ENCODE measurements at regions not wholly inside any gene's neighbourhood (a gene's known extent, or its start where the extent isn't known, plus 50 kb on each side); places are given as distances from the start of the nearest gene placed in this dataset.

- TF ChIP-seq CTCF (IDR thresholded peaks at IDR 0.05): no peak
- TF ChIP-seq POLR2A (IDR thresholded peaks at IDR 0.05): no peak
Observed at GRCh38 chr2:223166983-223167650, 115.1 kb downstream of the KCNE4 start.
